ENCODE measurements at regions not wholly inside any gene's neighbourhood (a gene's known extent, or its start where the extent isn't known, plus 50 kb on each side); places are given as distances from the start of the nearest gene placed in this dataset.

DNA sequence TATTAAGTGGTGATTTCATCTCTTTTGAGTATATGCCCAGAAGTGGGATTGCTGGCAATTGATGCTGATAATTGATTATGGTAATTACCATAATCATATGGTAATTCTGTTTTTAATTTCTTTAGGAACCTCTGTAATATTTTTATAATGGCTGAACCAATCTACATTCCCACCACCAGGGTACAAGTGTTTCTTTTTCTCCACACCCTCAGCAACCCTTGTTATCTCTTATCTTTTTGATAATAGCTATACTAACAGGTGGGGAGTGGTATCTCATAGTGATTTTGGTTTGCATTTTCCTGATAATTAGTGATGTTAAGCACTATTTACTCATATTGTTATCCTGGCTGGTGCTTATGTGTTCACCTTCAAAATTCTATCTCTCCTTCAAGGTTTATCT is 212.6 kb downstream of the FMR1NB start:
- ChIA-PET POLR2A (no interaction called here), CTCF (no interaction called here)
- no peak for DNase-seq (ENCODE audit: extremely low spot score)
- TF ChIP-seq, protein P1, sequence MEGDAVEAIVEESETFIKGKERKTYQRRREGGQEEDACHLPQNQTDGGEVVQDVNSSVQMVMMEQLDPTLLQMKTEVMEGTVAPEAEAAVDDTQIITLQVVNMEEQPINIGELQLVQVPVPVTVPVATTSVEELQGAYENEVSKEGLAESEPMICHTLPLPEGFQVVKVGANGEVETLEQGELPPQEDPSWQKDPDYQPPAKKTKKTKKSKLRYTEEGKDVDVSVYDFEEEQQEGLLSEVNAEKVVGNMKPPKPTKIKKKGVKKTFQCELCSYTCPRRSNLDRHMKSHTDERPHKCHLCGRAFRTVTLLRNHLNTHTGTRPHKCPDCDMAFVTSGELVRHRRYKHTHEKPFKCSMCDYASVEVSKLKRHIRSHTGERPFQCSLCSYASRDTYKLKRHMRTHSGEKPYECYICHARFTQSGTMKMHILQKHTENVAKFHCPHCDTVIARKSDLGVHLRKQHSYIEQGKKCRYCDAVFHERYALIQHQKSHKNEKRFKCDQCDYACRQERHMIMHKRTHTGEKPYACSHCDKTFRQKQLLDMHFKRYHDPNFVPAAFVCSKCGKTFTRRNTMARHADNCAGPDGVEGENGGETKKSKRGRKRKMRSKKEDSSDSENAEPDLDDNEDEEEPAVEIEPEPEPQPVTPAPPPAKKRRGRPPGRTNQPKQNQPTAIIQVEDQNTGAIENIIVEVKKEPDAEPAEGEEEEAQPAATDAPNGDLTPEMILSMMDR (IDR thresholded peaks at IDR 0.05; ENCODE audit: control extremely low read depth, extremely low read depth, low read depth, missing control alignments): no peak

DNA sequence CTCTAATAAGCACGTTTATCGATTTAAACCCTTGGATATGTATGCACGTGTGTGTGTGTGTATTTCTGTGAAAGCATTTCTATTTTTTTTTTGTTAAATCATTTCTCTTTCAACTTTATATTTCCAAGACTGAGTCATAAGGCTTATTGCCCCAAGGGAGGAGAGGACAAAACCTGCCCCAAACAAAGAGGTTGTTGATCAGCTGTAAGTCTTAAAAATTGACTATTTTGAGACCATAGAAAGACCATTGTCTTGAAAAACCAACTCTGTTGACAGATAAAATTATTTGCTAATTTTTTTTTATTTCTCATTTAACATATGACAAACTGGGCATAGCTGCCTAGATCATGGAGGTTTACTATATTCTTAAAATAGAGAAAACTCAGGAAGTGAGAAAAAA is 222.4 kb downstream of the FMR1NB start:
- no peak for DNase-seq (ENCODE audit: extremely low spot score)
- POLR2A ChIA-PET: no interaction called here
- TF ChIP-seq, protein P1 (IDR thresholded peaks at IDR 0.05; ENCODE audit: control extremely low read depth, extremely low read depth, low read depth, missing control alignments): no peak
- CTCF ChIA-PET: no interaction called here

DNA sequence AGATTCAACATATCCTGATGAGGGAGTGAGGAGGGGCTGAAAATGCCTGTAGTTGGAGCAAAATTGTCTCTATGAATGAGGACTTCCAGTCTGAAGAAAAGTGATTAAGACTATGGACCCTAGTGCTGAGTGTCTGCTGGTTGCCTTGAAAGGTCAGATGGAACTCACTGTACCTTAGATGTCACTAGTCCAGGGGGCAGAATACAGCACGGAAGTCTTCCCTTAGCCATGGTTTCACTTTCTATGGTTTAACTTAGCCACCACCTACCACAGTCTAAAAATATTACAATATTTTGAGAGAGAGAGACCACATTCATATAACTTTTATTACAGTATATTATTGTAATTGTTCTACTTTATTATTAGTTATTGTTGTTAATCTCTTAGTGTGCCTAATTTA is 223.1 kb downstream of the FMR1NB start:
- POLR2A ChIA-PET: no interaction called here
- no peak for DNase-seq (ENCODE audit: extremely low spot score)
- CTCF ChIA-PET: no interaction called here

DNA sequence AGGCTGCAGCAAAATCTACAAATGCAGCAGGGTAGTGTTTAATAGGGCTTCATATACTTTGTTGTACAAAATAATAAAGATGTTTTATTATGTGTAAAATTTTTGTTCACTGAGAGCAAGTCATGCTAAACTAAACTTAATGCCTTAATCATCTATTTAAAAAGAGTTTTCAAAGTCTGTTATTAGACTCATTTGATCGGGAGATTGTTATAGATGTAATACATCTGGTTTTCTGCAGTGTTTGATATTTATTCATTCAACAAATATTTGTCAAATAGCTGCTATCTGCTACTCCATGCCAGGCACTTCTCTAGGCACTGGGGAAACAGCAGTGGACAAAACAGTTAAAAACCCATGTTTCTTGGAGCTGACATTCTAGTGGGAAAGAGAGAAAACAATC is 233.6 kb downstream of the FMR1NB start:
- ChIA-PET CTCF (no interaction called here), POLR2A (no interaction called here)
- no peak for DNase-seq (ENCODE audit: extremely low spot score)
- TF ChIP-seq, protein P1 (IDR thresholded peaks at IDR 0.05; ENCODE audit: control extremely low read depth, extremely low read depth, low read depth, missing control alignments): no peak

More for the DNA sequence above, 223.1 kb downstream of the FMR1NB start:
- TF ChIP-seq, protein P1 (IDR thresholded peaks at IDR 0.05; ENCODE audit: control extremely low read depth, extremely low read depth, low read depth, missing control alignments): no peak

DNA sequence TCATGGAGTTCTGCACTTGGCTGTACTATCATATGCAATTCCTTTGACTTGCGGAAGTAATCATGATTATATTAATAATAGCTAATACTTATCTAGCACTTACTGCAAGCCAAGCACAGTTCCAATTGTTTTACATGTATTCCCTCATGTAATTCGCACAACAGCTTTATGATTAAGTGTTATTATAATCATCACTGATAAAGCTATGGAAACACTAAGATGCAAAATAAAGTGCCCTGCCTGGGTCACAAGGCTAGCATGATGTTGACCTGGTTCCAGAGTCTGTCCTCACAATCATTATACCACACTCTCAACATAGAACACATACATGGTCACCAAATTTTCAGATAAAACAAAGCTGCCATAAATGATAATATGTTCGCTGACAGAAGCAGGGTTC is 234.6 kb downstream of the FMR1NB start:
- TF ChIP-seq, protein P1 (IDR thresholded peaks at IDR 0.05; ENCODE audit: control extremely low read depth, extremely low read depth, low read depth, missing control alignments): no peak
- CTCF ChIA-PET: no interaction called here
- DNase-seq (ENCODE audit: extremely low spot score): no peak

DNA sequence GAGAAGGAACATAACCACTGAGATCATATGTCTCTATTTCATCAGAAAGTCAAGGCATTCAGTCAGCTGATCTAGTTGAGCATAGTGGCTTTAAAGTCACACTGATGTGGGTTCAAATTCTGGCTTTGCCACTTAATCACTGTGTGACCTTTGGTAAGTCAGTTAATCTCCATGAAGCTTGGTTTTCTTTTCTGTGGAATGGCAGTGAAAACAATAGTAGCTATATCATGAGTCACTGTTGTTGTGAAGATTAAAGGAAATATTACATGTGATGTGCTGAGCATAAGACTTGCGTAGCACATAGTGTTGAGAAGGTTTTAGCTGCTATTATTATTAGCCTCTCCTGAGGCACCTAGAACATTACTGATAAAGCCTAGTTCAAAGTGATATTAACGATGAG is 242.2 kb downstream of the FMR1NB start:
- POLR2A ChIA-PET: no interaction called here
- CTCF ChIA-PET: no interaction called here
- TF ChIP-seq, protein P1 (IDR thresholded peaks at IDR 0.05; ENCODE audit: control extremely low read depth, extremely low read depth, low read depth, missing control alignments): no peak
- DNase-seq (ENCODE audit: extremely low spot score): no peak

More for the DNA sequence above, 234.6 kb downstream of the FMR1NB start:
- POLR2A ChIA-PET: no interaction called here

DNA sequence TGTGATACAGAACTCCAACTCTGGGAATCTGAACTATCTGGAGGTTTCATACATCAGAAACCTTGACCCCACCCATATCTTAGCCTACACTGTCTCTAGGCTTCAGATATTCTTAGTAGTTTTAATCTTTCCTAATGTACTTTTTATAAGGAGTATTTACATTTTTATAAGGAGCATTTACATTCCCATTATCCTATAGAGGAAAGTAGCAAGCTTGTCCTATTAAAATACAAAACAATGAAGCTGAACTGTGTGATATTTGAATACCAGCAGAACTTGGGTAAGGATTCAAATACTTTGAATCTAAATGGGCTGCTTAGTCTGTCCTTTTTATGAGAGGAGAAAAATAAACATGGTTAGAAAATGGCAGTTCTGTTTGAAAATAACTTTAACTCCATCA is 247.4 kb downstream of the FMR1NB start:
- ChIA-PET CTCF (no interaction called here), POLR2A (no interaction called here)
- TF ChIP-seq, protein P1 (IDR thresholded peaks at IDR 0.05; ENCODE audit: control extremely low read depth, extremely low read depth, low read depth, missing control alignments): no peak
- no peak for DNase-seq (ENCODE audit: extremely low spot score)
